ENCODE measurements at regions not wholly inside any gene's neighbourhood (a gene's known extent, or its start where the extent isn't known, plus 50 kb on each side); places are given as distances from the start of the nearest gene placed in this dataset.

GRCh38 chr6:9089724-9090123, 654.4 kb upstream of the SLC35B3 start:
- TF ChIP-seq CTCF (conservative IDR thresholded peaks at IDR 0.05; ENCODE audit: low read depth, low read length) (no peak), EZH2 (IDR thresholded peaks at IDR 0.05; ENCODE audit: borderline replicate concordance, low read depth, low read length, poor library complexity, severe bottlenecking) (no peak)

Data from A673 (cell line).